Erythroblast (primary cell): ENCODE measurements at regions not wholly inside any gene's neighbourhood (a gene's known extent, or its start where the extent isn't known, plus 50 kb on each side); places are given as distances from the start of the nearest gene placed in this dataset.

Experiments
- GATA1 ChIP-seq: IDR thresholded peaks from 2 replicates; pipeline ENCODE4 v1.6.1; 2011; ENCODE audit warnings: low read depth, mild to moderate bottlenecking, control low read depth, low read length, moderate library complexity
- POLR2A ChIP-seq: IDR thresholded peaks from 2 replicates; pipeline ENCODE4 v1.6.1; 2011; ENCODE audit warnings: mild to moderate bottlenecking, low read length

DNA sequence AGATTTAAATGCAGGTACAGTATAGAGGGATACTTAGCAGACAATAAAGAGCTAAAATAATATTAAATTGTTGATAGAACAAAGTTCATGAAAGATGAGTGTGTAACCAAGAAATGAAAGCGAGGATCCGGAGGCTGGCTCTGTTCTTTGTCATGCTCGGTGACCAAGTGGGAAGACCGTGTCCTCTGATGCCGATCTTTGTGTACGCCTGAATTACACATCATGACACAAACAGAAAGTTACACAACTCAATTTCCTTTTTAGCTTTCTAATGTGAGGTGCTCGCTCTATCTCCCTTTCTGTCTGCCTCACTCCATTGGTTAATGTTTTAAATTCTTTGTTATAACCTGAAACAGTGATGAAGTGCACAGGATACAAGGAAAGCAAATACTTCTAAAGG, 114.8 kb upstream of the NEIL3 start:
- TF ChIP-seq POLR2A = no peak
- no peak for TF ChIP-seq GATA1
